Right lung (tissue), 2 donors: ENCODE measurements at regions not wholly inside any gene's neighbourhood (a gene's known extent, or its start where the extent isn't known, plus 50 kb on each side); places are given as distances from the start of the nearest gene placed in this dataset.
"Not testable (repeated sequence)": the region's sequence is repeated elsewhere in the genome, so short reads cannot be mapped to it uniquely, and the experiment has no call there.

Source experiments
- DNase-seq, 2 donors: peaks; one replicate each; pipeline ENCODE4 v3.0.0-alpha.2; 2013

DNA sequence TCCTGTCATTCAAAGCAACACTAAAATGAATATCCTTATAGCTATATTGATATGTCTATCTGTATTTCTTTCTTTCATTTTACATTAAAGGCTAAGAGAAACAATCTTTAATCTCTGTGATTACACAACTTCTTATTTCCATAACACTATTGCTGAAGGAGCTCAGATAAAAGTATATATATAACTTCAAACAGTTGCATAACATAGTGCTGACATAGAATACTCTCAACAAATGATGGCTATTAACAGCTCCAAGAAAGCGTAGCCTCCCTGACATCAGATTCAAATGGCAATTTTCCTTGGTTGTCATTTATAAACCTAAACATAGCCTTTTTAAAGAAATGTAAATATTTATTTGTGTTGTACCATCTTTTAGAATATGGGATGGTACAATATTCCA, 116.6 kb upstream of the PTPRG start:
- DNase-seq = no peak

DNA sequence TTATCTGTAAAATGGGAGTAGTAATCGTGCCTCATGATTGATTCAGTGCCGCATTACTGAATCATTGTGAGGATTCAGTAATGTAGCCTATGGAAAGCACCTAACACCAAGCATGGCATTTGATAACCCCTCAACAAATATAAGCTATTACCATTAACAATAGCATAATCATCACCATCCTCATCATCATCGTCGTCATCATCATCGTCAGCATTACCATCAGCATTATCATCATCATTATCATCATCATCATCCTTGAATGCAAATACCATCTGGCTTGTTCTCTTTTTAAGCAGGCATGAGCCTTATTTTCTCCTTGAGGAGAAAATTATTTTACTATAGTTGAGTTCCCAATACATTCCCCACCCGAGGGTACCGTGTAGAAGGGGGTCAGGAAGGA, 115.4 kb upstream of the PTPRG start:
- DNase-seq = no peak

GRCh38 chr3:61446341-61446740, 115.0 kb upstream of the PTPRG start:
- no peak for DNase-seq

DNA sequence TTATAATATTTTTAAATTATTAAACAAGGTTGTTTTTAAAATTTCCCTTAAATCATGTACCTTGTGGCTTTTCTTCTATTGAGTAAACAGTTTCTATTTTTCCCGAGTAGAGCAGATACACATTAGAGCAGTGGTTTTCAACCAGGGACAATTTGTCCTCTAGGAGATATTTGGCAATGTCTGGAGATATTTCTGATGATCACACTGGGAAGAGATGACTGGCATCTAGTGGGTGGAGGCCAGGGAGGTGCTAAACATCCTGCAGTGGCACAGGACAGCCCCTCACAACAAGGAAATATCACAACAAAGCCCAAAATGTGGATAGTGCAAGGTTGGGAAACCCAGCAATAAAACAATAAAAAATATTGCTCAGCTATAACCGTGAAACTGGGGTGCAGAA, 113.0 kb upstream of the PTPRG start:
- DNase-seq = no peak

- DNase-seq = no peak
These were observed 111.9 kb upstream of the PTPRG start for GRCh38 chr3:61449327-61450040.

- DNase-seq = peak in 1 of 2 donors; percentile 33
These were observed 110.5 kb upstream of the PTPRG start for GRCh38 chr3:61450866-61451265.

DNA sequence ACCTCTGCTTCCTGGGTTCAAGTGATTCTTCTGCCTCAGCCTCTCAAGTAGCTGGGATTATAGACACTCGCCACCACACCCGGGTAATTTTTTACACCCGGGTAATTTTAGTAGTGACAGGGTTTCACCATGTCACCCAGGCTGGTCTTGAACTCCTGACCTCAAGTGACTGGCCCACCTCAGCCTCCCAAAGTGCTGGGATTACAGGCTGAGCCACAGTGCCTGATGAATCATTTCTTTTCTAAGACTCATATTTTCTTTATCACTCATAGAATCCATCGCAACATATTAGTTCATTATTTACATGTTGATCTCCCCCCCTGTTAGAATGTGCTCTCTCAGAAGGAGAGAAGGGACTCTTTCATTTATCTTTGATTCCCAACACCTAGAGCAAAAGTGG, 109.5 kb upstream of the PTPRG start:
- no peak for DNase-seq

- no peak for DNase-seq
These were observed 108.8 kb upstream of the PTPRG start for GRCh38 chr3:61452535-61453090.

- no peak for DNase-seq
These were observed 107.3 kb upstream of the PTPRG start for GRCh38 chr3:61454006-61454585.

DNA sequence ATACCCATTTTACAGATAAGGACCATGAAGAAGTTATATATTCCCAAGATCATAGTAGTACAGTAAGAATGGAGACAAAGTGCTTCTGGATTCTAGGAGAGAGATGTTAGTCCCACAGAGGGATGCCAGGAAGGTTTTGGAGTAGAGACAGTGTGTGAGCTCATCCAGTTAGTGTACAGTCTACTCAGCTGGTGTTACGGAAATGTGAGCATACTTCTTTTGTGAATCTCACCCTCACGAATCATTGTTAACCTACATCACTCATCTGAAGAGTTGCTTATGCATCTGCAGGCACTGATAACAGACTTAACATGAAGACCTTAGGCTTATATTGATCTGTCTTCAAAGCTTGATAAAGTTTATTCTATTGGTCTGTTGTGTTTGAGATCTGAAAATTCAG, 106.6 kb upstream of the PTPRG start:
- no peak for DNase-seq

- no peak for DNase-seq
These were observed 100.7 kb upstream of the PTPRG start for GRCh38 chr3:61460636-61461035.

- DNase-seq = no peak
These were observed 98.2 kb upstream of the PTPRG start for GRCh38 chr3:61463191-61463590.

DNA sequence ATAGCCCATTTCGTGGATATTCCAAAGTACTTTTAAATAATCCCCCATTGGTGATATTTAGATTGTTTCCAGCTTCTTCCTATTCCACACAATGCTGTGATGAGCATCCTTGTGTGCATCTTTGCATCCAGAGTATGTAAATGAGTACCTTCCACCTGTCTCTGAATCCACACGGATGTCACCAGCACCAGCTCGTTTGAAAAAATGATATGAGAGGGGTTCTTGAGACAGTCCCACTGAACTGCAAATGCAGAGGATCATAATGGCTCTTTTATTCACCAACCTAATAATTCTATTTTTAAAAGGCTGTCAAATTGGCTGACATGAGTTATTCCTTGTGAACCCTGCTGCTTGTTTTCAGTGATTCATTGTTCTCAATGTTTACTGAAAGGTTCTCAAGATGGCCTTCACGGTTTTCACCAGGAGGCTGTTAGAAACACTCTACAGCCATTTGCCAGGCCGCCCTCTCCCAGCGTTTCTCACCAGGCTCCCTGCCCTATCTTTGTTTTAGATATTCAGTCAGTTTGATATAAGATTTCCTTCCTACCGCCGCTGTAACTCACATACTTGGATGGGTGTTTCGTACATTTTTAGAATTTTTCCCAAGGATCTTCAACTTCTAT, 96.7 kb upstream of the PTPRG start:
- DNase-seq = no peak

DNA sequence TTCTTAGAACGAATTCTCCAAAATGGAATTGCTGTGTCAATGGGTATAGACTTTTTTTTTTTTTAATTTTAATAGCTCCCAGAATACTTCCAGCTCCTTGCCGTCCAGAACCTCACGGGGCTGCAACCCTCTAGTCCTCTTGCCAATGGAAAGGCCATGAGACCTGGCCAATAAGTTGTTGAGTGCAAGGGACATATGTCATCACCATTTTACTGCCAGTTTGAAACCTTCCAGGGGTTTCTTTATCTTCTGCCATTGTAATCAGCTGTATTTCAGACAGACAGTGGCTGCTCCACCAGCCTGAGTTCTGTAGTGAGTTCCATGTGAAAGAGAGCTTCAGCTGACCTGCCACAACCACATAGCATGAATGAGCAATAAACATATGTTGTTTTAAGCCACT, 95.0 kb upstream of the PTPRG start:
- no peak for DNase-seq

DNA sequence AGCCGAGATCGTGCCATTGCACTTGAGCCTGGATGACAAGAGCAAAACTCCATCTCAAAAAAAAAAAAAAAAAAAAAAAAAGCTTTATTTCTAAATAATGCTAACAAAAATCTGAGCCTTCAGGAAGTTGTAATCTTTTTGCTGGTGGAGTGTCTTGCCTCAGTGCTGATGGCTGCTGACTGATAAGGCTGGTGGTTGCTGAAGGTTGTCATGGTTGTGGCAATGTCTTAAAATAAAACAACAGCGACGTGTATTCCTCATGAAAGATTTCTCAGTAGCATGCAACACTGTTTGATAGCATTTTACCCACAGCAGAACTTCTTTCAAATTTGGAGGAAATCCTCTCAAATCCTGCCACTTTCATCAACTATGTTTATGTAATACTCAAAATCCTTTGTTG, 77.4 kb upstream of the PTPRG start:
- DNase-seq = no peak

DNA sequence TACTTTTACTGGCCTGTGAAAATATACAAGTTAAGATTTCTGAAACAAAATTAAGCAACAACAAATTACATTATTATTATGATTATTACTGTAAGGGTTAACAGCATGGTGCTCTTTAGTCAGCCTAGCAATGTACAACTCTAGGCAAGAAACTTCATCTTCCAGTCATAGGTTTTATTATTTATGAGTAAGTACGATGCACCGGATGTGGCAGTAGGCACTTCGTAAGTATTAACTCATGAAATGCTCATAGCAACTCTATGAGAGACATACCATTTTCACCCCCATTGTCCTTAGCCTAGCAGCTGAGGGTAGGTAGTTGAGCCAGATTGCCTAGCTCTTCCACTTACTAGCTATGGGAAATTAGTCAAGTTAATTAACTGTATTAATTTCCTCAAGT, 68.0 kb upstream of the PTPRG start:
- no peak for DNase-seq

GRCh38 chr3:61494309-61494708, 67.1 kb upstream of the PTPRG start:
- not testable (repeated sequence) for DNase-seq

DNA sequence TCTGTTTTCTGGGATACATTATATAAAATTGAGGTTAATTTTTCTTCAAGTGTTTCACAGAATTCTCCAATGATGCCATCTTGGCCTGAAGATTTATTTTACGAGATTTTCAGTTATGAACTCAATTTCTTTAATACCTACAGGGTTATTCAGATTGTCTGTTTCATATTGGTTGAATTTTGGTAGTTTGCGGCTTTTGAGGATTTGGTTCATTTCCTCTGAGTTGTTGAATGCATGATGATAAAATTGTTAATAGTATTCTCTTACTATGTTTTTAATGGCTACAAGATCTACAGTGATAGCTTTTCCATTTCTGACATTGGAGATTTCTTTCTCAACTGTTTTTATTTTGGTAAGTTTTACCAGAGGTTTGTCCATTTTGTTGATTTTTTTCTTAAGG, 63.9 kb upstream of the PTPRG start:
- no peak for DNase-seq

DNA sequence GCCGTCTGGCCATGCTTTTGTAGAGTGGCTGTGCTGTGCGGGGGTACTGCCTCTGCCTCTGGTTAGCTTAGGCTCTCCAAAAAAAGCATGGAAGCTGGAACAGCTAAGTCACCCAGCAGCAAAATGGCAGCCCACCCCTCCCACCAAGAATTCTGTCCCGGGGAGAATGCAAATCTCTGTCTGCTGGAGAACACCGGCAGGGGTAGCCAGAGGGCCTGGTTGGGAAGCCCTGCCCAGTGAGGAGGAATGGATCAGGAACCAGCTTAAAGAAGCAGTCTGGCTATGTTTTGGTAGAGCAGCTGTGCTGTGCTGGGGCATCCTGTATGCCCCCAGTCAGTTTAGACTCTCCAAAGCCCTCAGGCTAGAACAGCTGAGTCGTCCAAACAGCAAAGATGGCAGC, 56.2 kb upstream of the PTPRG start:
- no peak for DNase-seq

DNA sequence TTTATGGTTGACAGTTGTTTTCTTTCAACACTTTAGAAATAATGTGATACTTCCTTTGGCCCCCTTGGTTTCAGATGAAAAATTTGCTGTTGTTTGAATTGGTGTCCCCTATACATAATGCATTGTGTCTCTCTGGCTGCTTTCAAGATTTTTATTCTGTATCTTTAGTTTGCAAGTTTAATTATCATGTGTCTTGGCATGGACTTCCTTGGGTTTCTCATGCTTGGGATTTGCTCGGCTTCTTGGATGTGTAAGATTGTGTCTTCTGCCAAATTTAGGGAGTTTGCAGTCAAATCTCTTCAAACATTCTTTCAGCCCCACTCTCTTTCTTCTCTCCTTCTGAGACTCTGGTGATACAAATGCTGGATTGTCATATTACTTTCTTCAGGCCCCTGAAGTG, 53.4 kb upstream of the PTPRG start:
- DNase-seq = no peak
